ENCODE measurements at regions not wholly inside any gene's neighbourhood (a gene's known extent, or its start where the extent isn't known, plus 50 kb on each side); places are given as distances from the start of the nearest gene placed in this dataset.
A peak's percentile ranks its signal among the peaks of the same experiment; 100 is the strongest.

DNA sequence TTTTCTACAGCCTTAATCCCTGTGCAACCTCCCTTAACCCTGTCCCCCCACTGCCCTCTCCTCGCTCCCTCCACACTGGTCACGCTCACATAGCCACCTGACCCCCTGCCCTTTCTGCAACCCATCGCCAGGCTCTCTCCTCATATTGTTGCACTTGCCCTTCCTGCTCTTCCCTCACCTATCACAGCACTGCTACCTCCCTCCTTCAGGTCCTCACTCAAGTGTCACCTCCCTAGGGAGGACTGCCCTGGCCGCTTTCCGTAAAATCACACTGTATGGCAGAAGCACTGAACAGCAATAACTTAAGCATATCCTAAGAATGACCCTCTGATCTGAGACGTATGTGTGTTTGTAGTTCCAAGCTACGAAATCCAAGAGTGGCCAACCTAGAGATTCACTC, 406.0 kb downstream of the SIPA1L2 start:
- DNase-seq = no peak

DNA sequence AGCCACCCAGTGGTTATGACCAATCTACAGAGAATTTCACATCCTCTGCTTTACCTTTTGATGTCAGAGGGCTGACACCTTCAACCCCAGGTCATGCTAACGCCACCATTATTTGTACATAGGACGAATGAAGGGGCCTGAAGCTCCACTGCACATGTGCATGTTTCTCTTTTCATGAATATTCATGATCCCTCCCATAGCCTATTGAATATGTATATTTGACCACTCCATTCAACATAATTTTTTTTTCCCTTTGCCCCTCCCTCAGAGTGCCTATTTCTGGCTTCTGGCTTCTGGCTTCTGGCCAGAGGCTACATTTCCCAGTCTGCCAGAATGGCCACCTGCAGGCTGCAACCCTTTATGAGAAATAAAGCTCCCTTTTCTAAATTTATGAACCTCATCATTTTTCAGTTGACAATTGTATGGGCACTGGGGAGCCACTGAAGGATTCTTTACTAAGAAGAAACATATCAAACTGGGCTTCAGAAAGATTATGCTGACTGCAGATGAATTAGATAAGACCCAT, 406.7 kb downstream of the SIPA1L2 start:
- no peak for DNase-seq

DNA sequence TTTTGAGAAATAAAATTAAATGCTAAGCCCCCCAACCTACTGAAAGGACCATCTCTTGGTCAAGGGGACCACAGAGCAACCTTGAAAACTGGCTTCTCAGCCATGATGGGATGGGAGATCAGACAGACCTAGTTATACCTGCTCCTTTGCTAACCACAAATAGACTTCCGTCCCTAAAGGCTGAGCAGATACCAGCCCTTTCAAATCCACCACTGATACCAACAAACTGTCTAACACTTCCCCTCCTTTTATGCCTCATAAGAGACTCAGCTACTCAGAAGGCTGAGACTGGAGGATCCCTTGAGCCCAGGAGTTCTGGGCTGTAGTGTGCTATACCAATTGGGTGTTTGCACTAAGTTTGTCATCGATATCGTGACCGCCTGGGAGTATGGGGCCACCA, 407.3 kb downstream of the SIPA1L2 start:
- DNase-seq = no peak

DNA sequence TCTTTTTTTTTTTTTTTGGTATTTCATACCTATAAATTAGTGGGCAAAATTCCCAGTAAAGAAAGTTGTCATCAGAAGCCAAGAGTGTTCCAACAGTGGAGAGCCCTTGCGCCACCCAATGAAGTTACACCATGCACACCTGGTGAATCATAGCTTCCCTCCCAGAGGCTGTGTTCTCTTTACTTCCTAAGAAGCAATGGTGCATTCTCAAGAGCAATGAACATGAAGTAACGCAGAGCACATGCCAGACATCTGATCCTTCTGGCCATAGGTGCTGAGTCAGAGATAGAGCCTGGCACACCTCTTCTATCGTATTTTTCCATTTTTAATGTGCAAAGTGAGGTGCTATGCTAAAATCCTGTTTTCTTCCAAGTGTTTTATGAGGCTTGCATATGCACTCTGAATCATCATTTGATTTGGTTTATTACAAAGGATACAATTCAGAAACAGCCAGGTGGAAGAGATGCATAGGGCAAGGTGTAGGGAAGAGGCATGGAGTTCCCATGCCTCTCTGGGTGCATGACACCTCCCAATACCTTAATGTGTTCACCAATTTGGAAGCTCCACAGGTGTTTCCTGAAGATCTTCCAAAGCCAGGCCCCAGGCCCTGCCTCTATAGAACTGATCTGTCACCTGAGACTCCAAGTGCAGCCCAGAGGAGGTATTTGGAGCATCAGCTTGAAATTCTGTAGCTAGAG, 408.0 kb downstream of the SIPA1L2 start:
- no peak for DNase-seq

DNA sequence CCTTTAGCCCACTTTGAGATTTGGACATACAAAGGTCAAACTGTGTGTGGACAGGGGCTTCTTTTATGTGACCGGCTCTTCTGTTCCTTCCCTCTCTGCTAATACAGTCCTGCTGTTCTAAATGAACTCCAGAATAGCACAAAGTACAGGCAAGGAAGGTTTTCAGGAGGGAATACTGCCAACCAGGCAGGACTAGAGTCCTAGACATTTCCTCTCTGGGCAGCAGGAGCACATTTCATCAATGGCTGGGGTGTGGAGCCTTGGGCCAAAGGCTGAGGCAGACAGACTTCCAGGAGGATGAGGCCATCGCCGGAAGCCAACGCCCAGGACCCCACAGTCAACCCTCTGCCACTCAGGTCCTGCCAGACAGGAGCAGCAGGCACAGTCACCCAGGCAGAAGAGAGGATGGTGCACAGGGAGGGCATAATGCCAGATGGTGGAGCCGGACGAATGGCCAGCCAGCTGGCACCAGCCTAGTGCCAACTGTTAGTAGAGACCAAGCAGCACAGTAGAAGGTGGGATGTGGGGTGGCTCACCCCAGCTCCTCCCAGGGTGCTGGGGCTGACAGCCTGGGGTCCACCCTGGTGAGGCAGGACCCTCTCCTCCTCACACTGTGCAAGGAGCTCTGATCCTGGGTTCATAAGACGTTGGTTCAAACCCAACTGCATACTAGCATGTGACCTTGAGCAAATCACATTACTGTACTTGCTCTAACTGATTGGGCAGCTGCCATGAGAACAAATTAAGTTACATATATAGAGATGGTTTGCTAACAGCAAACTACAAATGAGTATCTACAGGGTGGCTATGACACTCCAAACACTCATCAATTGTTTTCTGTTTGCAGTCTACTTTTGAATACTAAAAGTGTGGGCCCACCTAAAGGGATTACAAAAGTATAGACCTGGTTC, 410.7 kb downstream of the SIPA1L2 start:
- DNase-seq = no peak

DNA sequence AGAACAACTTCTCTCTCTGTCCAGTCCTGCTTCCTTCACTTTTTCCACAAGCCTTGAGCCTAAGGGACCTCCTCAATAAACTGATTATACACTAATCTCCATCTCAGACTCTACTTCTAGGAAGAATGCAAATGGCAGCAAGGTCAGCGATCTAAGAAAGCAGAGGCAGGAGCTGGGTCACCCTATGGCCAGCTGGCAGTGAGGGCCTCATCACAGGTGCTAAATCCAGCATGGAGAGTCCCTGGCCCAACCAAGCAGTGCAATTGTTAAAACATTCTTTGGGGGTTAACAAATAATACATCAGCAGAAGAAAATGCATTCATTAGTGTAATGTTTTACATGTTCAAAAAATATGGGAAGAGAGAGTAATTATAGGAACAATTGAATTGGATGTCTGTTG, 416.0 kb downstream of the SIPA1L2 start:
- no peak for DNase-seq

DNA sequence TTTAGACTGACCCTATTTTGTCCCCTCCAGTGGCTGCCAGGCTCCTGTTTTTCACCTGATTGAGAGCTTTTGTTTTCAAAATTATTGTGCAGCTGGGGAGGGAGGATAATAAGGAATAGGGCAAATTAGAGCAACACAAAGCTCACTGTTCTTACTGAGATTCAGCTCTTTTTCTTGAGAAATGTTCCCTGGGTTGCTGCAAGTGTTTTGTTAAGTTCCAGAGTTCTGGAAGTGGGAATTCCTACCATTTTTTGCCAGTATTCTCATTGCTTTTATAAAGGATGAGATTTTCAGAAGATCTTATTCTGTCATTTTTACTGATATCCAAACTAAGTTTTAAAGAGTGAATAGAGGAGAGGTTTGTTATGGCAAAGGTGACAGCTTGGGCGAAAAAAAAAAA, 417.7 kb downstream of the SIPA1L2 start:
- no peak for DNase-seq

DNA sequence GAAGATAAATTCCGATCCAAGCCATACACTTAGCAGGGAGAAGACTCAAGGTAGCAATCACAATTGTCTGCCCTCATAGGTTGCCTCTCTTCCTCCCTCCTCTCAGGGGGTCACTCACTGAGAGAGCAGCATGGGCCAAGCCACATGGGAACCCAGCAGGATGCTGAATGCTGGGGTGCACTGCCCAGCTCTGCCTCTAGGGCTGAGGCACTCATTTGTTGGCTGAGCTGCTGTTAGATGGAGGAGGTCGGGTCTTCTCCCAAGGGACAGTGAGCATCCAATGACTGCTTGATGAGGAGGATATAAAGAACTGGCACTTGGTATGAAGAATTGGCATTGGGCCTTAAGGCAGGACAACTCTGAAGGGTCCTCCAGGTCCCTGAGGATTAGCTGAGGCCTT, 418.8 kb downstream of the SIPA1L2 start:
- DNase-seq = no peak

DNA sequence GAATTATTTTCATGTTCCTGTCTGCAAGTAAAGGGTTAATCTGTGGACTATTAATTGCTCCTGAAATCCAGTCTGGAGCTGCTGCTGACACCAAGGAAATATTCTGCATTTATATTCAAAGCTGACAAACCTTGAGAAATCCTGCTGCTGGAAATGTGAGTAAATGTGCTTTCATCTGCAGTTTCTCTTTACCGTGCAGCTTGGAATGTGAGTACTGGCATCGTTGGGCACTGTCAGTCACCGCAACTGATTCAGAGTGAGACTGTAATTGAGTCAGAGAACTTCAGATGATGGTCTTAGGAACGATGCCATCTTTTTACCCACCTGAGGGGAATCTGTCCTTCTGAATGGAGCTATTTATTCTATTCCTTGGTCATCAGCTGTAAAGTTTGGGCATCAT, 420.6 kb downstream of the SIPA1L2 start:
- no peak for DNase-seq

DNA sequence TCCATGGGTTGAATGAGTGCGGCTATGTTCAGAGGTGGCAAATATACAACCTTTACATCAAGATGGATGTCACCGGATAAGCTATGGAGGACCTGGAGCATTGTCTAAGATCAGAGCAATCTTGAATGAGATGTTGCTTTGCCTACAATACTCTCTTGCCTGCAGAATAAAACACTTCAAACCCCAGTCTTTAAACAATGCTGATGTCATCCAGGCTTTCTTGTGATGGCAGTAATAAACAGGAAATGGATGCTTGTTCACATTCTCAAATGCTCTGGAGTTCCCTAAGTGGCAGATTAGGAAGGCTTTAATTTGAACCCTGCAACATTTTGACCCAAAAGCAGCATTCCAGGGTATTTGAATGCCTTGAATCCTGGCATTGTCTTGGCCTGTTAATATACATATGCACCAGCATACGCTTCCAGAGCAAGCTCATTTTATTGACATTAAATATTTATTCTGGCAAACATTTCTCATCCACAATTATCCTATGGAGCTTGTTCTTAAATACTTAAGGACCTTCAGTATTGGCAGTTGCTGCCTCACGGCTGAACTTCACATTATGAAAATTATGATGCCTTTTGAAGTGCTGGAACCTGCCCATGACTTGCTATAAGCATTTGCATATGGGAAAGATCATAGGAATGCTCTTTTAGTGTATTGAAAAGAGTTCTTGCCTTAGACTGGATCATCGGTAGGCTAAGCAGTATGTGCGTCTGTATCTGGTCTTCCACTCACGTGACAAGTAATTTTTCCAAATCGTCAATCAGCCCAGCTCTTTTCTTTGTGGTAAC, 422.7 kb downstream of the SIPA1L2 start:
- DNase-seq = no peak

DNA sequence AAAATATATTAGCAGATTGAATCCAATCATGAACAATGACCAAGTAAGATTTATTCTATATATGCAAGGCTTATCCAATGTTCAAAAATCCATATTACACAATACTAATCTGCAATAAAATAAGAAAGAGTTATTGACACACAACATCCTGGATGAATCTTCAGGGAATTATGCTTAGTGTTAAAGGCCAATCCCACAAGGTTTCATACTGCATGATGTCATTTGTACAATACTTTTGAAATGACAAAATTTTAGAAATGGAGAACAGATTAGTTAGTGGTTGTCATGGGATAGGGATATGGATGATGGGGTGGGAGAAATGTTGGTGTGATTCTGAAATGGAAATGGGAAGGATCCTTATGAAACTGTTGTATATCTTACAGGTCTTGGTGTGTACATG, 425.7 kb downstream of the SIPA1L2 start:
- DNase-seq = no peak

DNA sequence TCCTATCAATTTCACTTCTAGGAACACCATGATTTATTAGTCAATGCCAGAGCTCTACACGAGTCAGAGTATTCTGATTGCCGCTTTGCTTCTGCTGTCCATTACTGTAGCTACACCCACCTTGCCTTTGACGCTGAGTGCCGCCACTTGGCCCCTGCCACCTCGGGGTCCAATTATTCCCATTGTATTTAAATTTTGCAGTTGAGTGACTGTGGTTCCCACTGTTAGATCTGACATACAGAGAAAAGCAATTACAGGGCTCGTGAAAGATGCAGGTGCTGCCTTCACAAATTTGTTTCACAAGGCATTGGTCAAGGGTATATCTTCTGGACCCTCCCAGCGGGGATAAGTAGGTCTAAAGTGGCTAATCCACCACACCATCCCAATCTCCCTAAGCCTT, 428.9 kb downstream of the SIPA1L2 start:
- DNase-seq = no peak

DNA sequence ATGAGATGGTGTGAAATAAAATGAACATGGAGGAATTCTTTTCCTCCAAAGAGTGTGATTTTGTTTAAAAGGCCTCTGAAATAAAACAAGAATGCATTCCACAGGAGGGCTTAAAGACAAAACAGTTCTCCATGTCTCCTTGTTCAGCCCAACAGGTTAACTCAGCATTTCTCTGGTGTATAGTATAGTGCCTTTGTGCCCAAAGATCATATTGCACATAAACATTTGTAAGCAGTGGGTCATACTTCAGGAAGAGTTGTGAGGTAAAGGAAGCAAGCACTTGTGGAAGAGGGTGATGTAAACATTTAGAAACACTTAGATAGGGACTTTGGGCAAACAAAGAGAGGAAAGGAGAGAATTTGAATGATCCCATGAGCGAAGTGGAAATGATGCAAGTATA, 433.9 kb downstream of the SIPA1L2 start:
- DNase-seq = no peak

DNA sequence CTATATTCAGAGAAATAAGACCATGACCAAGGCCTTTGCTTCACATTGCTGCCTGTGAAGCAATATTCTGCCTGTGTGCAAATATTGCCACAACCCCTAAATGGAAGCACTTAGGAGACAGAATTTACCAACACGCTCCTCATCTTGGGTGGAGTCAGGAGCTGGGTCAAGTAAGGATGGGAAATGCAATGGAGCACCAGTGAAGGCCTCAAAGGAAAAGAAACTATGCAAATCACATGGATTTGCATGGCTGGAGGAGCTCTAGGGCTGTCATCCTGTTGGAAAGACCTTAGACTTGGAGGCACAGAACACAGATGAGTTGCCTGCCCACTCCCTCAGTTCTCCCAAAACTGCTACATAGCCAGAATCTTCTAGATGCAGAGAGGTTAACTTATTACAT, 435.5 kb downstream of the SIPA1L2 start:
- DNase-seq = no peak

DNA sequence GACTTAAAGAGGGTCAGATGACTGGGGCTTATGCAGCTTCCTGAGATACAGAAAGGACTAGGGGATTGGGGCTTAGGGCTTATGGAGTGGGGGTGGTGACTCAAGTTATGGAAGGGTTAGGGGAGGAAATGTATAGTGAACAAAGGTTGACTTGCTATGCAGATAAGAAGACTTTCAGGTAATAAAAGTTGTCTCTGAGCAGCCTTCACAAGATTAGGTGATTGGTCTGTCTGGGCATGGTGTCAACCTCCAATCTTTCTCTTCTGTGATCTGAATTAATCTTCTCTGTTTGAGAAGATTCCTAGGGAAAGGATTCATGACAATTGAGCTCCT, 436.5 kb downstream of the SIPA1L2 start:
- no peak for DNase-seq

DNA sequence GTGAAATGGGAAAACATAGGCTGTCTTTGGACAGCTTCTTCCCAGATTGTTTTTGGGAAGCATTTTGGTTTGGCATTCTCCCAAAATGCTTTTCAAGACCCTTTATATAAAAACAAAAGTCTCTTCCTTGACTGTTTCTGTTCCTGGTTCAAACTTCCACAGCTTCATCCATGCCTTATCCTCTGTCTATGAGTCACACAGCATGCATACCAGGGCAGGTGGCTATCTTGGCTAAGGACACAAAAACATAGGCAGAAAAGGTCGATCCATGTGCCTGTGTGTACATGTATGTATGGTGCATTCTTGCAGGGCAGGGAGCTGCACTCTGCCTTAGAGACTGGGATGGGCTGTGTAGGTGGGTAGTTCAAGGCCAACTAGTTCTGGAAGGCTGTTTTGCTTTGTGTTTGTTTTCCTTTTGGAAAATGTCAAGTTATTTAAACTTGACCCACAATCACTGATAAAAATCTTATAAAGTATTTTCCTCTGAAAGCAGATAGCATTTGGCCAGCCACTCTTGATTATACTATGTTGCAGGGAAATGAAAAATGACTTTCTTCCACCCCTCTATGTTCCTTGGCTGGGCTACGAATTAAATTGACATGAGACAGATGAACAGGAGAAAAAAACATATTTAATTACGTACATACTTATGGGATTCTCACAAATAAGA, 437.0 kb downstream of the SIPA1L2 start:
- DNase-seq = no peak

DNA sequence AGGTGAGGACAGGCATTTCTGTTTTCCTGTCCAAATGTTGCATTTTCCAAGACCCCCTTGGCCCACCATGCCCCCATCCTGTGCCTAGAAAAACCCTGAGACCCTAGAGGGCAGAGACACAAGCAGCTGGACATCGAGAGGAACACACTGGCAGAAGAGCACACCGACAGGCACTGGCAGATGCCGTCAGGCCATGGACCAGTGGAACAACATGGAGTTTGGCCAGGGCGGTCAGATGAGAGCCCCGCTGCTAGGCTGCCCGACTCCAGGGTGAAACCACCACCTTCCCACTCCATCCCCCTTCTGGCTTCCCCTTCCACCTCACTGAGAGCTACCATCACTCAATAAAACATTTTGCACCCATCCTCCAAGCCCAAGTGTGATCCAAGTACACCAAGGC, 438.4 kb downstream of the SIPA1L2 start:
- no peak for DNase-seq

DNA sequence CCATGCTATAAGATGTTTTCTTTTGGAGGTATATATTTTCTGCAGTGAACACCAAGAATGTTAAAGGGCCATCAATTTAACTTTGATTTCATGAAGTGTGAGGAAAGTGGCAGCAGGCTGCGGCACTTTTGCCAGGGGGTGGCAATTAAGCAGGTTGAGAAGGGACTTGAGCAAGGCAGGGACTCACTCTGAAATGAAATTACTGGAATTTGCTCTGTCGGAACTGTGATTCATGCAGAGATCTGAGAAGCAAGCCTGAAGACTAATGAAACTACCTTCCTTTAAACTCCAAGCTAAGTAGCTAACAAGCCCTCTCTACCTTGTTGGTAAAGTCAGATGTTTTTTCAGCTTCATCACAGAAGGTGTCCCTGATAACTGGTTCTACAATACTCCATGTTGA, 441.6 kb downstream of the SIPA1L2 start:
- DNase-seq = no peak

DNA sequence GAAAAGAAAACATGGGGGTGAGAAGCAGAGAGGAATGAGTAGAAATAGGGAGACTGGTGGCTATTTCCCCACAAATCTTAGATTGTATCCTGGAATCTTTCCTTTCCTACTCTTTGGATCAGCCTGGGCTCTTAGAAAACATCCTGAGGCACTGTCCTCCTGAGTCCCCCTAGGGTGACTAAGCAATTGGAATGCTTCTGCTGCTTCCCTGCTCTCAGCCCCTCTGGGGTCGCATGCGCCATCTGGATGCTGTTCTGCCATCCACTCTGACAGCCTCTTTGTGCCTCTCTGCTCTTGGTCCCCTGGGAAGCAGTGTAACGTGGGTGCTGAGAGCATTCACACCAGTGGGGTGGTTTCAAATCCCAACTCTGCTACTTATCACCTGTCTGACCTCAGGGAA, 443.0 kb downstream of the SIPA1L2 start:
- DNase-seq = no peak

DNA sequence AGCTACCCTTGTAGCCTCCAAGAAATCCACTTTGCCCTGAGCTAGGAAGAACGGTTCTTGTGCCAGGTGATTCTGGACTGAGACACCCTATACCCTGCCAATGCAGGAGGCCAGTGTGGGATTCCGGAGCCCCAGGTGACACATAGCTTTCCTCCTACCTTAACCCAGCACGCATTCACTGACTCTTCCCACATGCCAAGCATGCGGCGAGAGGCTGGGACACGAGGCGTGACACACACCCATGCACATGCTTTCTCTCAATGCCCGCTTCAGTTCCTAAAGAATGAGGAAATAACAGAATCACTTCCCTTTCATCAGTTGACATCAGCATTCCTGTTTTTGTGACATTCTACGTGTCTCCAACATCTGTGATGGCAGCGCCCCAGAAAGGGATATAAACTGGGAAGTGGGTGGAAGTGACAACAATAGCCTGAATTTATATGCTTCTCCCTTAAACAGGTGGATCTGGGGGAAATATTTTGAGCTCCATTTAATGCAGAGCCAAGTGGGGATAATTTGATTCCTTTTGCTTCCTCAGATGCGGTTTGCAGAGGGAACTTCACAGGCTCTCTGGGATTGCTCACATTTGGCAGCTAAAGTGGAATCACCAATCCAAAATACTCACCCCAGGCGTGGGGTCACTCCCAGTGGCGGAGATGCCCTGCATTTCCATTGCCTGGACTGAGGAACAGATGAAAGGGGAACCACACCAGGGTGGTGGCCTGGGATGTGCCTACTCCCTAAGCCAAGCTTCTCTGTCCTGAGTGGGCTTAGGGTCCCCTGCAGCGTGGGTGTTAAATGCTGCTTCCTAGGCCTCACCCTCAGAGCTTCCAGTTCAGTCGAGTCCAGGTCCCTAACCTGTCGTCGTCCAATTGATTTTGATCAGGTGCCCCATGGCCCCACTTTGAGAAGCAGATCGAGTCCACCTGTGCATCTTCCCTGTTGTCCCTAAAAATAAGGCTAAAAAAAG, 445.1 kb downstream of the SIPA1L2 start:
- no peak for DNase-seq

DNA sequence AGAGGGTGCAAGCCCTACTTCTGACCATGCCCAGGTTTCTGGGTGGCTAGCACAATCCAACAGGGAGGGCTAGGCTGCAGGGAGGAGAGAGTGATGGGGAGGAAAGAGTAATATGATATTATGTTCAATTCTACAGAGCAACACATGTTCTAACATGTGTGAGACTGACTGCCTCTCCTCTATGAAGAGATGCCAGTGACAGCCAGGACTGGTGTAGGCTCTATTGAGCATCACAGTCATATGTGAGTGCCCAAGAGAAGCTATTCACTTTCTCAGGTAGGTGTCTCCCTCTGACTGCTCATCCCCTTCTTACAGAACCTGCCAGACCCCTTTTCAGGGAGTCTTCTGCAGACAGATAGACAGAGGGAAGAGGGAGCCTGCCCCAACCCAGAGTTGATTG, 446.1 kb downstream of the SIPA1L2 start:
- DNase-seq = peak in 1 of 2 experiments; percentile 6

All from NCI-H1930 (cell line).